Panc1 (cell line): ENCODE measurements at regions not wholly inside any gene's neighbourhood (a gene's known extent, or its start where the extent isn't known, plus 50 kb on each side); places are given as distances from the start of the nearest gene placed in this dataset.

Experiments used
- POLR2AphosphoS5 ChIP-seq: IDR thresholded peaks from 2 replicates; pipeline ENCODE4 v1.6.1; 2012; ENCODE audit warnings: mild to moderate bottlenecking, low read depth, low read length, moderate library complexity
- SIN3A ChIP-seq: IDR thresholded peaks from 2 replicates; pipeline ENCODE4 v1.6.1; 2012; ENCODE audit warnings: low read depth, mild to moderate bottlenecking, low read length, moderate library complexity, borderline replicate concordance; ENCODE audit not compliant: insufficient read depth
- TCF7L2 ChIP-seq: IDR thresholded peaks from 2 replicates; pipeline ENCODE4 v1.6.1; 2011; ENCODE audit warnings: mild to moderate bottlenecking, low read depth, low read length, inconsistent platforms
- TF ChIP-seq, protein P1 (sequence below): fragments of 450-650 bp; IDR thresholded peaks from 2 replicates; pipeline ENCODE4 v1.5.1; 2017; ENCODE audit warnings: mild to moderate bottlenecking
- TF ChIP-seq, protein P2 (sequence below), 2 experiments: IDR thresholded peaks; 2 replicates each; pipeline ENCODE4 v1.6.1; 2011 to 2012; ENCODE audit warnings: low read depth in 2 of 2, control low read depth in 1 of 2, low read length in 1 of 2, mild to moderate bottlenecking in 1 of 2, moderate library complexity in 1 of 2; ENCODE audit not compliant: insufficient read depth in 1 of 2

DNA sequence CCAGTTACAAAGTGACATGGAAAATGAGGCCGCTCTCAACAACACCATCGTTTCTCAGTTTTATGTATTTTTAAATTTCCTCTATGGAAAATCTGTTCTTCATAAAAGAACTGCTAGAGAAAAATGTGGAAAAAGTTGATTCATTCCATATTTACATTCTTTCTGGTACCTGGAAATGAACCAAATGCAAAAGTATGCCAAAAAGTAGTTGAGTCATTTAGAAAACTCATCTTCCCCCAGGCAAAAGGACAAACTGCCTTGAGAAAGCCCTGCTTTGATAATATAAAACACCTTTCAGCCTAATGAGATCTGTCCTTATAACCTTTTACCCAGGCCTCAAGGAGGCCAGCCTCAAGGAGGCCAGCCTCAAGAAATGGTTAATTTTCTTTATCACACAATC is 283.0 kb upstream of the VEPH1 start:
- no peak for TF ChIP-seq POLR2AphosphoS5
- TF ChIP-seq, protein P1, sequence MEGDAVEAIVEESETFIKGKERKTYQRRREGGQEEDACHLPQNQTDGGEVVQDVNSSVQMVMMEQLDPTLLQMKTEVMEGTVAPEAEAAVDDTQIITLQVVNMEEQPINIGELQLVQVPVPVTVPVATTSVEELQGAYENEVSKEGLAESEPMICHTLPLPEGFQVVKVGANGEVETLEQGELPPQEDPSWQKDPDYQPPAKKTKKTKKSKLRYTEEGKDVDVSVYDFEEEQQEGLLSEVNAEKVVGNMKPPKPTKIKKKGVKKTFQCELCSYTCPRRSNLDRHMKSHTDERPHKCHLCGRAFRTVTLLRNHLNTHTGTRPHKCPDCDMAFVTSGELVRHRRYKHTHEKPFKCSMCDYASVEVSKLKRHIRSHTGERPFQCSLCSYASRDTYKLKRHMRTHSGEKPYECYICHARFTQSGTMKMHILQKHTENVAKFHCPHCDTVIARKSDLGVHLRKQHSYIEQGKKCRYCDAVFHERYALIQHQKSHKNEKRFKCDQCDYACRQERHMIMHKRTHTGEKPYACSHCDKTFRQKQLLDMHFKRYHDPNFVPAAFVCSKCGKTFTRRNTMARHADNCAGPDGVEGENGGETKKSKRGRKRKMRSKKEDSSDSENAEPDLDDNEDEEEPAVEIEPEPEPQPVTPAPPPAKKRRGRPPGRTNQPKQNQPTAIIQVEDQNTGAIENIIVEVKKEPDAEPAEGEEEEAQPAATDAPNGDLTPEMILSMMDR: no peak
- no peak for TF ChIP-seq SIN3A
- no peak for TF ChIP-seq TCF7L2
- TF ChIP-seq, protein P2, sequence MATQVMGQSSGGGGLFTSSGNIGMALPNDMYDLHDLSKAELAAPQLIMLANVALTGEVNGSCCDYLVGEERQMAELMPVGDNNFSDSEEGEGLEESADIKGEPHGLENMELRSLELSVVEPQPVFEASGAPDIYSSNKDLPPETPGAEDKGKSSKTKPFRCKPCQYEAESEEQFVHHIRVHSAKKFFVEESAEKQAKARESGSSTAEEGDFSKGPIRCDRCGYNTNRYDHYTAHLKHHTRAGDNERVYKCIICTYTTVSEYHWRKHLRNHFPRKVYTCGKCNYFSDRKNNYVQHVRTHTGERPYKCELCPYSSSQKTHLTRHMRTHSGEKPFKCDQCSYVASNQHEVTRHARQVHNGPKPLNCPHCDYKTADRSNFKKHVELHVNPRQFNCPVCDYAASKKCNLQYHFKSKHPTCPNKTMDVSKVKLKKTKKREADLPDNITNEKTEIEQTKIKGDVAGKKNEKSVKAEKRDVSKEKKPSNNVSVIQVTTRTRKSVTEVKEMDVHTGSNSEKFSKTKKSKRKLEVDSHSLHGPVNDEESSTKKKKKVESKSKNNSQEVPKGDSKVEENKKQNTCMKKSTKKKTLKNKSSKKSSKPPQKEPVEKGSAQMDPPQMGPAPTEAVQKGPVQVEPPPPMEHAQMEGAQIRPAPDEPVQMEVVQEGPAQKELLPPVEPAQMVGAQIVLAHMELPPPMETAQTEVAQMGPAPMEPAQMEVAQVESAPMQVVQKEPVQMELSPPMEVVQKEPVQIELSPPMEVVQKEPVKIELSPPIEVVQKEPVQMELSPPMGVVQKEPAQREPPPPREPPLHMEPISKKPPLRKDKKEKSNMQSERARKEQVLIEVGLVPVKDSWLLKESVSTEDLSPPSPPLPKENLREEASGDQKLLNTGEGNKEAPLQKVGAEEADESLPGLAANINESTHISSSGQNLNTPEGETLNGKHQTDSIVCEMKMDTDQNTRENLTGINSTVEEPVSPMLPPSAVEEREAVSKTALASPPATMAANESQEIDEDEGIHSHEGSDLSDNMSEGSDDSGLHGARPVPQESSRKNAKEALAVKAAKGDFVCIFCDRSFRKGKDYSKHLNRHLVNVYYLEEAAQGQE (IDR thresholded peaks at IDR 0.05; ENCODE audit: insufficient read depth in 1 of 2, low read depth in 2 of 2, low read length in 1 of 2): no peak
